Esophagus squamous epithelium (tissue), 4 donors: ENCODE measurements at regions not wholly inside any gene's neighbourhood (a gene's known extent, or its start where the extent isn't known, plus 50 kb on each side); places are given as distances from the start of the nearest gene placed in this dataset.

Source experiments
- CTCF ChIP-seq, 6 experiments: fragments of 450-650 bp in 4 of 6; fragments of 200-600 bp in 2 of 6; sonication (generic) in 2 of 6; IDR thresholded peaks; one replicate each; pipeline ENCODE4 v1.5.1; 2016 to 2019; ENCODE audit warnings: antibody characterized with exemption in 6 of 6, mild to moderate bottlenecking in 4 of 6, moderate library complexity in 4 of 6
- POLR2A ChIP-seq, 4 donors: fragments of 450-650 bp; IDR thresholded peaks; one replicate each; pipeline ENCODE4 v1.6.1; 2017; ENCODE audit warnings: antibody characterized with exemption in 4 of 4, mild to moderate bottlenecking in 4 of 4, moderate library complexity in 3 of 4

GRCh38 chrX:101744085-101744484 is 84.4 kb upstream of the ARMCX2 start:
- no peak for TF ChIP-seq CTCF (IDR thresholded peaks at IDR 0.05)
- no peak for TF ChIP-seq POLR2A (IDR thresholded peaks at IDR 0.05)
